GM12874 (cell line): ENCODE measurements at regions not wholly inside any gene's neighbourhood (a gene's known extent, or its start where the extent isn't known, plus 50 kb on each side); places are given as distances from the start of the nearest gene placed in this dataset.

Source experiments
- TF ChIP-seq, protein P1 (sequence below): IDR thresholded peaks from 2 replicates; pipeline ENCODE4 v1.5.1; 2011; ENCODE audit warnings: low read depth, mild to moderate bottlenecking, control low read depth, low read length, moderate library complexity; ENCODE audit not compliant: insufficient read depth

DNA sequence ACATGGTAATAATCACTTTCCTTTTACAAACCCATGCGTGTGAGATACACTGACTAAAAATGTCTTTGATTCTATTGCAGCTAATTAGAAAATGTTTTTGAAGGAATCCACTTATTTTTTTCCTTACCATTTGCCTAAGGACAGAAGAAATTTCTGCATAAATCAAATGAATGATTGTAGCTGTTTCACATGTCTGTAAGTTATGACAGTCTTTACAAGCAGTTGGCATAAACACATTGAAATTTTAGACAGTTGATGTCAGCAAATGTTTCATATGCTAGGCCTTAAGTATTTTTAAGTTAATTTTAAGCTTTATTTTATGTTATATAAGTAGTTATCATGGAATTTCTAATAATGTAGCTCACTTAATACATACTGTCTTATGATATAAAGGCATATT is 598.4 kb upstream of the SLITRK6 start:
- TF ChIP-seq, protein P1, sequence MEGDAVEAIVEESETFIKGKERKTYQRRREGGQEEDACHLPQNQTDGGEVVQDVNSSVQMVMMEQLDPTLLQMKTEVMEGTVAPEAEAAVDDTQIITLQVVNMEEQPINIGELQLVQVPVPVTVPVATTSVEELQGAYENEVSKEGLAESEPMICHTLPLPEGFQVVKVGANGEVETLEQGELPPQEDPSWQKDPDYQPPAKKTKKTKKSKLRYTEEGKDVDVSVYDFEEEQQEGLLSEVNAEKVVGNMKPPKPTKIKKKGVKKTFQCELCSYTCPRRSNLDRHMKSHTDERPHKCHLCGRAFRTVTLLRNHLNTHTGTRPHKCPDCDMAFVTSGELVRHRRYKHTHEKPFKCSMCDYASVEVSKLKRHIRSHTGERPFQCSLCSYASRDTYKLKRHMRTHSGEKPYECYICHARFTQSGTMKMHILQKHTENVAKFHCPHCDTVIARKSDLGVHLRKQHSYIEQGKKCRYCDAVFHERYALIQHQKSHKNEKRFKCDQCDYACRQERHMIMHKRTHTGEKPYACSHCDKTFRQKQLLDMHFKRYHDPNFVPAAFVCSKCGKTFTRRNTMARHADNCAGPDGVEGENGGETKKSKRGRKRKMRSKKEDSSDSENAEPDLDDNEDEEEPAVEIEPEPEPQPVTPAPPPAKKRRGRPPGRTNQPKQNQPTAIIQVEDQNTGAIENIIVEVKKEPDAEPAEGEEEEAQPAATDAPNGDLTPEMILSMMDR: no peak

DNA sequence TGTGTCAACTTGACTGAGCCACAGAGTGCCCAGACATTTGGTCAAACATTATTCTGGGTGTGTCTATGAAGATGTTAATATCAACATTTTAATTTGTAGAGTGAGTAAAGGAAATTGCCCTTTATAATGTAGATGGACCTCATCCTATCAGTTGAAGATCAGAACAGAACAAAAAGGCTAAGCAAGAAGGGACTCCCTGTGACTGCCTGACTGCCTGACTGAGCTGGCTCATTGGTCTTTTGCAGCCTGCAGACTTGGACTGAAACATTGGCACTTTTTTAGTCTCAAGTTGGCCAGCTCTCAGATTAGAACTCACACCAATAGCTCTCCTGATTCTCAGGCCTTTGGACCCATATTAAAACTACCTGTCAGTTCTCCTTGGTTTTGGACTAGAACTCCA is 600.4 kb upstream of the SLITRK6 start:
- TF ChIP-seq, protein P1: no peak

DNA sequence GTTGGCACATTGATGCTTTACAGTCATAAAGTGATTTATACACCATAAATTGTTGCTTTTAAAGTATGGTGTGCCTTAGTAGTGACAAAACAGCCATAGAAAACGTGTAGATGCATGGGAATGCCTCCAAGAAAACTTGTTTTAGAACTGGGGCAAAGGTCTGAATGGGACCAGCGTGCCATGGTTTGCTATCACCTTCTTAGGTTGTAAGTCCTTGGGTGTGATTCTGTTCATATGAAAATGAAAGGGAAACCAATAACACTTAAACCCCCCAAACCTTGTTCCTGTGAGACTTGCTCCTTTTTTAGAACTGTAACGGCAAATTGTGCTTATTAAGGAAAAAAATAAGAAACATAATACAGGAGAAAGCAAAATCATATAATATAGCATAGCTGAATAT is 603.3 kb upstream of the SLITRK6 start:
- TF ChIP-seq, protein P1: no peak

DNA sequence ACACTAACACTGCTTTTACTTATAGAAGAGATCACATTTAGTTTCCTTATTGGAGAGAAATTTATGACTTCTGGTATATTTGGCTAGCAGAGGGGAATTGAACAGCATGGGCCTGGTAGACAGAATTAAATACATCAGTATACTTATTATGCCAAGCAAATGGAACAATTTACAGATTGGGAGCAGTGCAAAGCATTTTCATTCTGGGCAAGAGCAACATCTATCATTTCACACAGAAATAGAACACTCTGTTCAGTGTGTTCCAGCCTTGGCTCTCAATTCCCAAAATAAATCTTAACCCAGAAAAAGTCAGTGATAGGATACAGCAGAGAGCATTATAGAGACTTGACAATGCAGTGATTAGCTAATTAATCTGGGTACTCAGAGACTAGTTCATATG is 604.0 kb upstream of the SLITRK6 start:
- TF ChIP-seq, protein P1: no peak

DNA sequence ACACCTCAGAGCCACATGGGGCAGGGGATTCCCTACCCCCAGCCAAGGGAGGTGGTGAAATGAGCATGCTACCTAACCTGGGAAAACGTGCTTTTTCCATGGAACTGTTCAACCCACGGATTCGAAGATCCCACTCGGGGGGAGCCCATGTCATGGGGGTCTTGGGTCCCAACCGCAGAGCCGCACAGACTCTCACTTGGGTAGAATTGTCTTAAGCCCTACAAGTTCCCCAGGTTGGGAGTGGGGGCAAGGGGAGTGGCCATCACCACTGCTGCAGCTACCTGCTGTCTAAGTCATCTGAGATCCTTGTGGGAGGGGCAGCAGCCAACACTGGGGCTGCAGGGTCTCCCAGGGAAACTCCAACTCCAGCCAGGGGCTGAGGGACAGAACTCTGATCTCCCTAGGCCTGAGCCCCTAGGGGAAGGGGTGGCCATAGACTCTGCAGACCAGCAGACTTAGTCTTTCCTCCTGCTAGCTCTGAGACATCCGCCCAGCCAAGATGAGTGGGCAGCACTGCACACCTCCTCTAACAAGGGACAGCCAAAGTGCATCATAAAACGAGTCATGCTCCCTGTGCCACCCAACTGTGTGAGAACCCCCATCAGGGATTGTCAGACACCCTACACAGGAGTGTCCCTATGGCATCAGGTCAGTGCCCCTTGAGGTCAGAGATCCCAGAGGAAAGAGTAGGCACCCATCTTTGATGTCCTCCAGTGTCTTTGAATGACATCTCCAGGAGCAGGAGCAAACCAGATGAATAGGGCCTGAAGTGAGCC is 610.4 kb upstream of the SLITRK6 start:
- TF ChIP-seq, protein P1: no peak

DNA sequence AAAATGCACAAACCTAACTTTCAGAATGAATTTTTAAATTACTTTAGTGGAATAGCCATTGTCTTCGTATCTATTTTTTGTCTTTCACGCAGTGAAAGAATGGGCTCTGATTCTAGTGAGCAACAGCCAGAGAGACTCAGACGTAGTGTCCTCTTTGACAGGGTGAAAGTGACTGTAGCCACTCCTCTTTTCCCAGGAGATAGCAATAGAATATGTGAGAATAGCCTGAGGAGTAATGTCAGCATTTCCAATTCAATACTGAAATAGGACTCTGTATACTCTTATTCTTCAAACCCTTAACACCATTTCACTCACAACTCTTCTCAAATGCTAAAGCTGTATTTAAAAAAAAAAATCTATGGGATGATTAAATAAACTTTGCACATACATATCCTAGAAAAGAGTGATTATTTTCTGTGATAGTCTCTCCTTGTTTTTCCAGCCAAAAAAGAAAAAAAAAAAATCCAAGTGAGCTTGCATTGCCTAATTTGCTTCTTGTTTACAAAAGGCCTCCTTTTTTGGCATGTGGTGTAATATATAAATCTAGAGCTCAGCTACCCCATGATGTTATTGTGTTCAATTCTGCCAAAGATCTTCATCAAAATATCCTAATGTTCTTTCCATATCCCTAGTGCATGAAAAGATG is 626.1 kb upstream of the SLITRK6 start:
- TF ChIP-seq, protein P1: no peak

DNA sequence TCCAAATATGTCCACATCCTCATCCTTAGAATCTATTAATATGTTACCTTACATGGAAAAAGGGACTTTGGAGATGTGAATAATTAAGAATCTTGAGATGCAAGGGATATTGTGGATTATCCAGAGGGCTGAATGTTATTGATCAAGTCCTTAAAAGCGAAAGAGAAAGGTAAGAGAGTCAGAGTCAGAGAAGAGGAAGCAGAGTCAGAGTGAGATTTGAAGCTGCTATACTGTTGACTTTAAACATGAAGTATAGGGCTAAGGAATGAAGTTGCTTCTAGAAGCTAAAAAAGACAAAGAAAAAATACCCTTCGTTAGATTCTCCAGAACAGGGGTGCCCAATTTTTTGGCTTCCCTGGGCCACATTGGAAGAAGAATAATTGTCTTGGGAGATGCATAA is 627.2 kb upstream of the SLITRK6 start:
- TF ChIP-seq, protein P1: no peak
